Right ventricle myocardium inferior (tissue), 1 donor: ENCODE measurements at regions not wholly inside any gene's neighbourhood (a gene's known extent, or its start where the extent isn't known, plus 50 kb on each side); places are given as distances from the start of the nearest gene placed in this dataset.

ENCODE experiments used
- ATAC-seq: fragments of 200-7000 bp; cut with Tn5 transposase; one replicate; pipeline ENCODE4 v1.9.1; 2020; ENCODE audit warnings: mild to moderate bottlenecking, moderate library complexity
- DNase-seq: peaks from one replicate; pipeline ENCODE4 v3.0.0; 2021; ENCODE audit errors: missing footprints
- intact Hi-C: fragments of 100-400 bp; cut with DNase I; formaldehyde crosslinking; loops from one replicate; pipeline ENCODE4 v1.11.0; 2022
- donor health status: DM: no; HTN: yes; CAD: no; lungs with severe emphysema.

DNA sequence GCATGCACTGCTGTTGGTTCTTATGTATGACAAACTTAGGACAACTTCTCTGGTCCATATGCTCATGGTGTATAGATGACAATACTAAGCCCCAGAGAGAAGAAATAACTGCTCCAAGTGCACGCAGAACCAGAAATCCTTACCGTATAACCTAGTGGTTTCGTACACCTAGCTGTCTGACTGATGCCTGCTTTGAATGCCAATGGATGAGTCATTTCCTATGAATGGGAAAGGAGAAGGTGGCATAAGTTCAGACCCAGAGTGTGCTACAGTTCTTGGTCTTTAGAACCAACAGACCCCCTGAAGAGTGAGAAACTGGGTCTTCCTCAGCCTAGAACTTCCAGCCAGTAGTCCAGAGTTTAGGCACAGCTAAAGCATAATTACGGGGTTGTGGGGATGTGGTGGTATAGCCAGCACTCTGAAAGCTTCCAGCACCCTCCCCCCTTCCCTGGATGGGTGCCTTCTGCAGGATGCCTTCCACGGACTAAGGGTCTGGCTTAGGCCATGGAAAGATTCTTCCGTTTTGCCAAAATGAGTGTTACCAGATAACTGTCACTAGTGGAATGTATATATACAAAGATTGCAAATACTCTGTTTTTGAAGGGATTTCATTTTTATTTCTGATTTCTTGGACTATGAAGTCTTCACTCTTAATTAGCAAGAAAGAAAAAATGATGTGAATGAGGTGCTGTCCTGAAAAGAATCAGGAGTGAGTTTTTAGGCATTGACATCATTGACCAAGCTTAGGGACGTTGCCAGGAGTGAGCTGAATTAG is 84.6 kb upstream of the PACRGL start:
- DNase-seq, result no peak
- ATAC-seq, result no peak
- intact Hi-C loops, result no loop called here

DNA sequence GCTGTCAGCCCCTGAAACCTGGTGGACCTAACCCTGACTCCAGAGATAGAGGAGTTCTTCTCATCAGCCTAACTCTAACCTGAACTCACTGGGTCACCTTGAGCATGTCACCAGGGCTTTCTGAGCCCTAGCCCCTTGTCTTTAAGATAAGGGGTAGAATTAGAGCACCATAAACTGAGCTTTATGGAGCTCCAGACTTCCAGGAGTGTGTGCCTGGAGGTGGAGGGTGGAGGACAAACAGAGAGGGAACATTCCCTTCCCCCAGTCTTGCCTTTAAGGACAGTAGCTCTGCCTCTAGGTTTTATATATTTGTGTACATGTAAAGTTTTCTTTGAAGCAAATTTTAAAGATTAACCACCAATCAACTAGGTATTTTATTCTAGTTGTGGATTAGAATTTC is 83.9 kb upstream of the PACRGL start:
- intact Hi-C loops, result no loop called here
- no peak for ATAC-seq
- no peak for DNase-seq

GRCh38 chr4:20616848-20617247 is 83.4 kb upstream of the PACRGL start:
- no peak for DNase-seq
- intact Hi-C loops, result no loop called here
- ATAC-seq, result no peak

DNA sequence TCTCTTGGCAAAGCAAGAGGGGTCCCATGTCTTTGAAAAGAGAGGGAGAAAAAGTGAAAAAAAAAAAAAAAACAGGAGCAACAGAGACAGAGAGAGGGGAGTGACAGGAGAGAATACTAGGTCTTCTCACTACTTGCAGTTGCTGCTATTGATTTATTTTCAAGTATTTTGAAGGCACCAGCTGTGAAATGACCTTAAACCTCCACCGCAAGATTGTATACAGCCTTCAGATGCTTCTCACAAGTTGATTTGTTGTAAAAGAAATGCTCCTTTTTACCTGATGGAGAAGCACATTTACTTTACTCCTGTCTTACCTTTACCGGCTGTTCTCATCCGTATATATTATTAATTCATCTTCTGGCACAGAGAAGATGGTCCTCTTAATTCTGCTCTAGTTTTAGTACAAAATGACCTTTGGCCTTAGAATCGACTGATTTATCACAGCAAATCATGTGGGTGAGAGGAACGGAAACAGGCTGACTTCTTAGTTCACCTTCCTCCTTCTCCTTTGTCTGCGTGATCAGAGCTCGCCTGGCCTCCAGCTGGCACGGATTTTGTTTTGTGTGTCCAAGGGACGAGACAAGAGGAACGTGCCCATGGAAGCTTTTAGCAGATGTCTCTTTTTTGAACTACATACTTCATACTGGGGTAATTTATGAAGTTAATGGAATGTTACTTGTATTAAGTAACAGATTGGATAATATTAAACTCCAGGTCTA is 82.4 kb upstream of the PACRGL start:
- intact Hi-C loops, result no loop called here
- no peak for DNase-seq
- ATAC-seq, result no peak

- no peak for ATAC-seq
- intact Hi-C loops, result no loop called here
- DNase-seq, result no peak
Observed at GRCh38 chr4:20618731-20619130, 81.5 kb upstream of the PACRGL start.

DNA sequence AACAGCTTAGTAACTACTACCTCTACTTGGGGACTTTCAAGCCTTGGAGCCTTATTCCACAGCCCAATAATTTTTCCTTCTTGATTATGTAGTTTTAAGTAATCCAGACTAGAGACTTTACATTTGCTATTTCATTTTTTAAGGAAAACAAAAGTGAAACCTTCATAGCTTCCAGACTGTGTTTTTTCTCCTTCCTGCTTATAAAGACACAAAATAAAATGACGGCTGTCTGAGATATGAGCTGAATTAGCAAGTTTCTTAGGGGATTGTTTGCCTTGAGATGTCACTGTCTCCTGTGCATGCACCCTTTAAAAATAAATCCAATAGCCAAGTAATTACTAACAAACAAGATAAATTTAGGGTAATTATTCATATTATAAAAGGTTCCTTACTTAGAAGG is 78.8 kb upstream of the PACRGL start:
- no peak for DNase-seq
- ATAC-seq, result no peak
- intact Hi-C loops, result no loop called here

DNA sequence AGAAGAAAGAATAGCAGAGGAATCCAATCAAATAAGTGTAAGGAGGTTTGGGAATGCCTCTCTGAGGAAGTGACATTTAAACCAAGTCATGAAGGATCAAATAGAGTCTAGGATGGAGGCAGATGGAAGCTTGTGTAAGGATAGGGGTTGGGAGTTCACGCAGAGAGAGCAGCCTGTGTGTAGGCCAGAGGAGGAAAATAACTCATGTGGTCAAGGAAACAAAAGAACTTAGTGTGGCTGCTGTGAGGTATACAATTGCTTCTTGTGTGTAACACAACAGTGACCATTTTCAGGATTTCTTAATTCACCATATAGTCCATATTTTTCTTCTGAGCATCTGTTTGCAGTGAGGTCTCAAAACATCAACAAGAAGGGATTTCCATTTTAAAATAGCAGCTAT is 77.6 kb upstream of the PACRGL start:
- DNase-seq, result no peak
- intact Hi-C loops, result no loop called here
- no peak for ATAC-seq

DNA sequence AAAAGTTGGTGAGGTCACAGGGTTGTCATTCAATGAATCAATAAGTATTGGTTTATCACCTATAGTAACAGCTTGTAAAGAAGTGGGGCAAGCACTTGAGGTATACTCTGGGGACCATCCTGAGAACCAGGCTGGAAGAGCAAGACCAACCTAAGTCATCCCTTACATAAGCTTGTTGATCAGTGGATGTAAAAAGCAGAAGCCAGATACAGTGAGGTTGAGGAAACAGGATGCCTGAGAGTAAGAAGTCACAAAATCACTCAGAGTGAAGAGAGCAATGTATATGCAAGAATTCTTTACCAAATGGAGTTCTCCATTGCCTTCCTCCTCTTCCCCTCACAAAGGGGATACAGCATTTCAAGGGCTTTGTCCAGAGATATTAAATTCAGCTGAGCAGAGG is 76.3 kb upstream of the PACRGL start:
- DNase-seq (no peak), ATAC-seq (no peak)
- intact Hi-C loops, result no loop called here

GRCh38 chr4:20624793-20625374 is 75.4 kb upstream of the PACRGL start:
- intact Hi-C loops, result no loop called here
- no peak for ATAC-seq
- no peak for DNase-seq

DNA sequence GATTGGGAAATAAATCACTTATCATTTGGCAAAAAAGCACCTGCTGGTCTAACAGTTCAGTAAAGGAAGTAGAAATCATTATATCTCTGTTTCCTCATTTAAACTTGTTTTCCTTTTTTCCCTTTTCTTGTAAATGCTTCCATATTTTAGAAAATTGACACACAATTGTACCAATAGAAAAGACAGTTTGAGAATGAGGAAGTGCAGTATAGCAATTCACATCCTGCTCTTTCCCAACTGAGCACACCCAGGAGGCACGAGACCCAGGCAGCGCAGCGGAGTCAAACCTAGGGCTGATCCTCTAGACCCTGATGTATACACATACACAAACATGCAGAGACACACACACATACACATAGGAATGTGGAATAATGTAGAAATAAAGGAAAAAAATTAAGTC is 74.8 kb upstream of the PACRGL start:
- DNase-seq (peak; percentile 66), ATAC-seq (peak; percentile 60)
- intact Hi-C loops, result no loop called here

GRCh38 chr4:20626326-20627005 is 73.8 kb upstream of the PACRGL start:
- no peak for ATAC-seq
- DNase-seq, result no peak
- intact Hi-C loops, result no loop called here

DNA sequence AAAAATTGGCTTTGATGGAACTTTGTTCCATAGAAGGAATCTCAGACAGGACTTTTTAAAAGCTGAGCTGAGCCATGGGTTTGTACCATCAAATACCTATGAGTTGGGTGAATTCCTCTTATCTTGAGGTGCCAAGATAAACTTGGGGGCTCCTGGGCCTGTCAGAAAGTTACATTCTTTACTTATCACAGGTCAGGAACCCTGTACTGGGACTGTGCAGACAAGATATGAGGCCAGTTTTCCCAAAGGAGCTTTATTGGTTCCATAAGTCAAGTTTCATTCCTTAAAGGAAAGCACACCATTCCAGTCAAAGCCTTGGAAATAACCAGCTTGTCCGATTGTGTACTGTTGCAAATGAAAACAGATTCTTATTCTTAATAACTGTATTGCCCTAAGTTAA is 72.4 kb upstream of the PACRGL start:
- DNase-seq, result no peak
- no peak for ATAC-seq
- intact Hi-C loops, result no loop called here

DNA sequence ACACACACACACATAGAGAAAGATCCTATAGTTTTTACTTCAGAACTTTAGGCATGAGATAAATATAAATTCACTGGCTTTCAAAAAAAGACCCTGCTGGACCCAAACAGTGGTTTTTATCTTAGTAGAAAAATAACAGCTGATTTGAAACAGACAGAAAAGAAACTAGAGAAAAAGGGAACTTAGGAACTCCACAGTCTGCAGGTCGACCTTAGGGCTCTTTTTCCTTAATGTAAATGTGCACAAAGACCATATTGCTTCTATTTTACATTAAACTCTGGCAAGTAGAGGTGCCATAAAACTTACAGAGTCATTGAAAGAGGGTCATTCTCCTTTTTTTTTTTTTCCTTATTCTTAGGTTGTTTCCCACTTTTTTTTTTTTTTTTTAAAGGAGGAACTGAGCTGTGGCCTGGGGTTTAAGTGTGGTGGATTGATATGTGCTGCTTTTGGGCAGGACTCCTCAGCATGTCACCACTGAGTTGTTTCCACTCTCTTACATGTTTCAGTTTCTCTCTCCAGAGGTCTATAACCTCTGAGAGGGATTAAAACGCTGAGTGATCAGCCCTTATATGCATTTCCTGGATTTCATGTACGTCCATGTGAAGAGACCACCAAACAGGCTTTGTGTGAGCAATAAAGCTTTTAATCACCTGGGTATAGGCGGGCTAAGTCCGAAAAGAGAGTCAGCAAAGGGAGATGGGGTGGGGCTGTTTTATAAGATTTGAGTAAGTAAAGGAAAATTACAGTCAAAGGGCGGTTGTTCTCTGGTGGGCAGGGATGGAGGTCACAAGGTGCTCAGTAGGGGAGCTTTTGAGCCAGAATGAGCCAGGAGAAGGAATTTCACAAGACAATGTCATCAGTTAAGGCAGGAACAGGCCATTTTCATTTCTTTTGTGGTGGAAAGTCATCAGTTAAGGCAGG is 70.8 kb upstream of the PACRGL start:
- peak; percentile 28 for ATAC-seq
- no peak for DNase-seq
- intact Hi-C loops, result no loop called here

GRCh38 chr4:20638825-20639224 is 61.4 kb upstream of the PACRGL start:
- ATAC-seq (no peak), DNase-seq (no peak)
- intact Hi-C loops, result no loop called here

- DNase-seq (no peak), ATAC-seq (no peak)
- intact Hi-C loops, result no loop called here
Observed at GRCh38 chr4:20639346-20639745, 60.9 kb upstream of the PACRGL start.

- DNase-seq (no peak), ATAC-seq (no peak)
- intact Hi-C loops, result no loop called here
Observed at GRCh38 chr4:20640989-20641388, 59.3 kb upstream of the PACRGL start.

GRCh38 chr4:20641976-20642375 is 58.3 kb upstream of the PACRGL start:
- intact Hi-C loops, result no loop called here

DNA sequence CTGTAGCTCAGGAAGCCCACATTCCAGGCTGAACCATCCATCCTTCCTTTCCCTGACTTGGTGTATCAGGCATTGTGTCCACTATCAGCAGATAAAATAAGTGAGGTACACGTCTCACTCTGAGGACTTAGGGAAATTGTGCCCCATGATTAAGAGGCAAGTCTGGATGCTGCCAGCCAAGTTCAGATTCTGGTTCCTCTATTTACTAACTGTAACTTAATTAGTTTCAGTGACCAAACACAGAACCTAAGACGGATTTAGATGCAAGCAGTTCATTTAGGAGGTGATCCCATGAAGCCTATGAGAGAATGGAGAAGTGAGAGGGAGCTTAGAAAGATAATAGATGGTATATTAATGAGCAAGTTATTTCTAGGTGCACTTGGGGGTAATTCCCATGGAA is 56.6 kb upstream of the PACRGL start:
- intact Hi-C loops, result no loop called here
- ATAC-seq (no peak), DNase-seq (no peak)

More at GRCh38 chr4:20641976-20642375, 58.3 kb upstream of the PACRGL start:
- DNase-seq (no peak), ATAC-seq (no peak)

GRCh38 chr4:20645236-20645635 is 55.0 kb upstream of the PACRGL start:
- intact Hi-C loops, result no loop called here
- ATAC-seq, result no peak
- DNase-seq, result no peak
